ENCODE measurements at regions not wholly inside any gene's neighbourhood (a gene's known extent, or its start where the extent isn't known, plus 50 kb on each side); places are given as distances from the start of the nearest gene placed in this dataset.

- H3K27ac ChIP-seq (ENCODE audit: low read depth, low read length), result no peak overlapping the region
- TF ChIP-seq CTCF (IDR thresholded peaks at IDR 0.05; ENCODE audit: low read depth, low read length, poor library complexity, severe bottlenecking), result no peak
These were observed 121.6 kb downstream of the NCOR2 start for GRCh38 chr12:124445826-124446225.

GRCh38 chr12:124445121-124445718 lies 122.2 kb downstream of the NCOR2 start:
- Histone ChIP-seq H3K4me2 (ENCODE audit: low read length) (no peak overlapping the region), H3K27me3 (ENCODE audit: control insufficient read depth, low read length) (no peaks in the 10 kb centered on the region), H3K9me3 (ENCODE audit: control insufficient read depth, insufficient read depth, low read length) (no peaks in the 10 kb centered on the region), H3K79me2 (ENCODE audit: control insufficient read depth, low read length) (no peaks in the 10 kb centered on the region), H3K4me1 (ENCODE audit: control insufficient read depth, low read length) (no peaks in the 10 kb centered on the region), H3F3A (ENCODE audit: control insufficient read depth, insufficient read depth) (no peaks in the 10 kb centered on the region), H3K9me2 (replicated peaks; ENCODE audit: control insufficient read depth, low read length) (no peaks in the 10 kb centered on the region), H3K27ac (ENCODE audit: low read depth, low read length) (no peak overlapping the region), H3K4me3 (ENCODE audit: low read length) (no peak overlapping the region), H3K36me3 (ENCODE audit: control insufficient read depth, low read length) (peaks cover 3% of the 10 kb centered on the region), H4K20me1 (ENCODE audit: control insufficient read depth, insufficient read depth, low read depth, low read length) (no peaks in the 10 kb centered on the region)
- TF ChIP-seq EZH2phosphoT487 (IDR thresholded peaks at IDR 0.05; ENCODE audit: borderline replicate concordance, low read length) (no peak), CTCF (IDR thresholded peaks at IDR 0.05; ENCODE audit: low read depth, low read length, poor library complexity, severe bottlenecking) (no peak)

More at GRCh38 chr12:124445826-124446225, 121.6 kb downstream of the NCOR2 start:
- no peaks in the 10 kb centered on the region for H3K9me2 ChIP-seq (replicated peaks; ENCODE audit: control insufficient read depth, low read length)
- H3K4me2 ChIP-seq (ENCODE audit: low read length), result no peak overlapping the region
- no peaks in the 10 kb centered on the region for H3K9me3 ChIP-seq (ENCODE audit: control insufficient read depth, insufficient read depth, low read length)
- no peaks in the 10 kb centered on the region for H3K27me3 ChIP-seq (ENCODE audit: control insufficient read depth, low read length)
- no peaks in the 10 kb centered on the region for H3F3A ChIP-seq (ENCODE audit: control insufficient read depth, insufficient read depth)
- H3K4me1 ChIP-seq (ENCODE audit: control insufficient read depth, low read length), result no peaks in the 10 kb centered on the region
- H3K79me2 ChIP-seq (ENCODE audit: control insufficient read depth, low read length), result no peaks in the 10 kb centered on the region
- peaks cover 3% of the 10 kb centered on the region for H3K36me3 ChIP-seq (ENCODE audit: control insufficient read depth, low read length)
- H4K20me1 ChIP-seq (ENCODE audit: control insufficient read depth, insufficient read depth, low read depth, low read length), result no peaks in the 10 kb centered on the region
- H3K4me3 ChIP-seq (ENCODE audit: low read length), result no peak overlapping the region

- no peak for TF ChIP-seq EZH2phosphoT487 (IDR thresholded peaks at IDR 0.05; ENCODE audit: borderline replicate concordance, low read length)
- no peak for TF ChIP-seq CTCF (IDR thresholded peaks at IDR 0.05; ENCODE audit: low read depth, low read length, poor library complexity, severe bottlenecking)
- H3K27ac ChIP-seq (ENCODE audit: low read depth, low read length), result no peak overlapping the region
These were observed 123.3 kb downstream of the NCOR2 start for GRCh38 chr12:124443931-124444712.

More at GRCh38 chr12:124443931-124444712, 123.3 kb downstream of the NCOR2 start:
- no peaks in the 10 kb centered on the region for H3K27me3 ChIP-seq (ENCODE audit: control insufficient read depth, low read length)
- H3K9me3 ChIP-seq (ENCODE audit: control insufficient read depth, insufficient read depth, low read length), result no peaks in the 10 kb centered on the region
- H3K4me1 ChIP-seq (ENCODE audit: control insufficient read depth, low read length), result no peaks in the 10 kb centered on the region
- H4K20me1 ChIP-seq (ENCODE audit: control insufficient read depth, insufficient read depth, low read depth, low read length), result no peaks in the 10 kb centered on the region
- H3F3A ChIP-seq (ENCODE audit: control insufficient read depth, insufficient read depth), result no peaks in the 10 kb centered on the region
- no peak overlapping the region for H3K4me2 ChIP-seq (ENCODE audit: low read length)
- H3K9me2 ChIP-seq (replicated peaks; ENCODE audit: control insufficient read depth, low read length), result no peaks in the 10 kb centered on the region
- no peak overlapping the region for H3K4me3 ChIP-seq (ENCODE audit: low read length)
- H3K79me2 ChIP-seq (ENCODE audit: control insufficient read depth, low read length), result no peaks in the 10 kb centered on the region
- peaks cover 3% of the 10 kb centered on the region for H3K36me3 ChIP-seq (ENCODE audit: control insufficient read depth, low read length)
